Common myeloid progenitor, CD34-positive (primary cell): ENCODE measurements at regions not wholly inside any gene's neighbourhood (a gene's known extent, or its start where the extent isn't known, plus 50 kb on each side); places are given as distances from the start of the nearest gene placed in this dataset.
A peak's percentile ranks its signal among the peaks of the same experiment; 100 is the strongest.

ENCODE experiments used
- CTCF ChIA-PET: fragments of 350-600 bp; sonication (Branson Sonifier 250); formaldehyde crosslinking; loops from one replicate; lab custom pipeline; 2021; ENCODE audit warnings: antibody characterized with exemption; lab: Charles Lee
- POLR2A ChIA-PET: fragments of 350-600 bp; sonication (Branson Sonifier 250); formaldehyde crosslinking; loops from one replicate; lab custom pipeline; 2021; ENCODE audit warnings: antibody characterized with exemption; lab: Charles Lee
- DNase-seq, 3 donors: peaks; one replicate each; pipeline versions ENCODE4 v3.0.0 to v3.0.0-alpha.2; 2013
- H3K27ac ChIP-seq, 2 experiments: 1 replicate in 1 of 2; 2 replicates in 1 of 2; pipeline ENCODE4 v1.7.0; 2013; ENCODE audit warnings: inconsistent platforms in 2 of 2, low read length in 2 of 2, mild to moderate bottlenecking in 2 of 2, low read depth in 1 of 2, moderate library complexity in 1 of 2; ENCODE audit not compliant: severe bottlenecking in 2 of 2, insufficient read depth in 1 of 2, poor library complexity in 1 of 2
- H3K27me3 ChIP-seq, 5 experiments: replicated peaks in 2 of 5; 1 replicate in 3 of 5; 2 replicates in 2 of 5; pipeline versions ENCODE4 v1.6.1 to v1.7.0; 2013; ENCODE audit warnings: low read length in 4 of 5, mild to moderate bottlenecking in 2 of 5, moderate library complexity in 2 of 5, inconsistent platforms in 1 of 5; ENCODE audit not compliant: insufficient read depth in 5 of 5, control insufficient read depth in 4 of 5
- H3K36me3 ChIP-seq, 4 experiments: 1 replicate in 2 of 4; 2 replicates in 2 of 4; pipeline versions ENCODE4 v1.6.1 to v1.7.0; 2013; ENCODE audit warnings: low read length in 3 of 4, control low read depth in 1 of 4, mild to moderate bottlenecking in 1 of 4; ENCODE audit not compliant: control insufficient read depth in 4 of 4, insufficient read depth in 4 of 4
- H3K4me1 ChIP-seq, 4 experiments: 1 replicate in 3 of 4; 2 replicates in 1 of 4; pipeline versions ENCODE4 v1.6.1 to v1.7.1; 2013; ENCODE audit warnings: low read length in 3 of 4, mild to moderate bottlenecking in 3 of 4, control low read depth in 1 of 4, inconsistent platforms in 1 of 4, moderate library complexity in 1 of 4; ENCODE audit not compliant: control insufficient read depth in 4 of 4, insufficient read depth in 4 of 4; ENCODE audit errors: control extremely low read depth in 1 of 4
- H3K4me3 ChIP-seq, 7 experiments: 1 replicate in 4 of 7; 2 replicates in 3 of 7; pipeline versions ENCODE4 v1.5.1 to v1.7.0; 2013; ENCODE audit warnings: mild to moderate bottlenecking in 7 of 7, low read length in 6 of 7, moderate library complexity in 6 of 7, inconsistent platforms in 2 of 7, low read depth in 2 of 7, control low read depth in 1 of 7; ENCODE audit not compliant: insufficient read depth in 4 of 7, control insufficient read depth in 1 of 7; ENCODE audit errors: extremely low read depth in 1 of 7
- H3K9me3 ChIP-seq, 5 experiments: 1 replicate in 4 of 5; 2 replicates in 1 of 5; pipeline versions ENCODE4 v1.6.1 to v1.7.1; 2013; ENCODE audit warnings: low read length in 4 of 5, mild to moderate bottlenecking in 2 of 5, inconsistent platforms in 1 of 5, low read depth in 1 of 5, moderate library complexity in 1 of 5; ENCODE audit not compliant: control insufficient read depth in 4 of 5, insufficient read depth in 2 of 5; ENCODE audit errors: control extremely low read depth in 1 of 5
- WGBS: methylation state at CpG from one replicate; pipeline ENCODE4 v1.1.5; 2013; ENCODE audit not compliant: insufficient coverage; 5-methylcytosine and 5-hydroxymethylcytosine counted together

DNA sequence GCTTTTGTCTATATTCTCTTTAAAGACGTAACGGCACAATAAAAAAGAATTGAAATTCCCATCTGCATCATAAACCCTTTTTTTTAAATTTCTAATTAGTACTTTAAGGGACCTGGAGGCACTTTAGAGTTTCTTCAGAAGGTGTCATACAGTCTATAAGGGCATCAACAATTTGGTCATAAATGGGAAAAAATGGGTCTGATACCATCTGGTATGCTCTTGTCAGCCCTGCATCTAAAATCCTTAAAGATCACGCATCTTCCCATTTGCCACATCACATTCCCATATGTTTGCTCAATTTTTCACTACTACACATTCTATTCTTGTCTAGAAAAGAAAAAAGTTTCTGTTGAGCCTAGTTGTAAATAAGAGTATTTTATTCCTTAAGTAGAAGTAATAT is 53.8 kb downstream of the COX7C start:
- CTCF ChIA-PET, result no interaction called here

GRCh38 chr5:86674069-86674468 is 56.3 kb downstream of the COX7C start:
- H3K9me3 ChIP-seq, result no peaks in the 10 kb centered on the region
- DNase-seq, result no peak
- no peaks in the 10 kb centered on the region for H3K4me1 ChIP-seq
- 100% methylated on average over 2 of the region's 4 CpGs for WGBS
- peaks cover 0 to 2% (median 0%) of the 10 kb centered on the region in 5 experiments for H3K27me3 ChIP-seq
- no peaks in the 10 kb centered on the region for H3K36me3 ChIP-seq
- ChIA-PET POLR2A (no interaction called here), CTCF (no interaction called here)
- H3K4me3 ChIP-seq, result no peak overlapping the region
- H3K27ac ChIP-seq, result no peak overlapping the region

More for the DNA sequence above, 53.8 kb downstream of the COX7C start:
- Histone ChIP-seq H3K27ac (no peak overlapping the region), H3K9me3 (no peaks in the 10 kb centered on the region), H3K4me3 (no peak overlapping the region), H3K27me3 (peaks cover 0 to 2% (median 0%) of the 10 kb centered on the region in 5 experiments), H3K36me3 (no peaks in the 10 kb centered on the region), H3K4me1 (no peaks in the 10 kb centered on the region)
- POLR2A ChIA-PET, result no interaction called here
- WGBS, result 100% methylated on average over 2 of the region's 3 CpGs
- DNase-seq, result no peak

DNA sequence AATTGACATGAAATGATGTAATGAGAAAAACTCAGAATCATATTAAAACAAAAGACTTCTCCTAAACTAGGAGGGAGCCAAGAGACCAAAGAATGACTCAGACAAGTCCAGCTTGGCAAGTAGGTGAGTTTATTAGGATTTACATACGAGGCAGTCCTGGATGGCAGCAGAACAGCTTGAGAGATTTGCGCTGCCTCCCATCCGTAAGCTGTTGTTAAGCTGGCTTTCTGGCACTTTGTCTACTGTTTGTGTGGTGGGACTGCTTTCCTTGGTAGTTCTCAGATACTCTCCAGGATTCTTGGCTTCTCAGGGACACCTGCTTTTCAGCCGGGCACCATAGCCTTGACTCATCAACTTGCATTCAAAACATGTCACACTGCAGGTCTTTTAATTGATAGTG is 57.6 kb downstream of the COX7C start:
- ChIA-PET CTCF (no interaction called here), POLR2A (no interaction called here)
- Histone ChIP-seq H3K9me3 (no peaks in the 10 kb centered on the region), H3K4me1 (no peaks in the 10 kb centered on the region), H3K27ac (no peak overlapping the region), H3K4me3 (no peak overlapping the region), H3K36me3 (no peaks in the 10 kb centered on the region), H3K27me3 (peaks cover 0 to 2% (median 0%) of the 10 kb centered on the region in 5 experiments)
- 90% methylated on average over 3 of the region's 4 CpGs for WGBS
- no peak for DNase-seq

DNA sequence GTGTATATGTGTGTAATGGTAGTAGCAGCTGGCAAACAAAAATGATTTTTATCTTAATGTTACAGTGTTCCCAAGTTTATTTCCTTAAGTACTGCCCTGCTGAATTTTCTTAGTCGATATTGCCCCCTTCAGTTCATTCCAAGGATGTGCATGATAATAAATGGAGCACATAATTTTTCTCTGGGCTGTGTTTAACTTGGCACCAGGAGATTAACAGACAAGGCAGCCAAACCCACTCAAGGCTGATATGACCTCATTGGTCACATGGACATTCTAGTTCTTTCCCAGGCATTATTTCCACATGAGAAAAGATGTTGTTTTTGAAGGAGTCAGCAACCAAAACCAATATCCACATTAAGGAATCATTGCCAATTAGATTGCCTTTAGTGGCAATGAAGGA is 61.8 kb downstream of the COX7C start:
- ChIA-PET CTCF (interaction anchor here (1.2 to 1.4 kb wide), 2 partner anchors 10 kb away, joined by 5 read pairs; no protein-coding TSS in a partner anchor), POLR2A (no interaction called here)
- Histone ChIP-seq H3K9me3 (no peaks in the 10 kb centered on the region), H3K27ac (no peak overlapping the region), H3K27me3 (peaks cover 0 to 2% (median 0%) of the 10 kb centered on the region in 5 experiments), H3K4me1 (no peaks in the 10 kb centered on the region), H3K4me3 (no peak overlapping the region), H3K36me3 (no peaks in the 10 kb centered on the region)
- DNase-seq, result peak; percentile 27 to 50 (median 44)
- no CpG with 5 or more reads among the region's 1 CpG for WGBS

DNA sequence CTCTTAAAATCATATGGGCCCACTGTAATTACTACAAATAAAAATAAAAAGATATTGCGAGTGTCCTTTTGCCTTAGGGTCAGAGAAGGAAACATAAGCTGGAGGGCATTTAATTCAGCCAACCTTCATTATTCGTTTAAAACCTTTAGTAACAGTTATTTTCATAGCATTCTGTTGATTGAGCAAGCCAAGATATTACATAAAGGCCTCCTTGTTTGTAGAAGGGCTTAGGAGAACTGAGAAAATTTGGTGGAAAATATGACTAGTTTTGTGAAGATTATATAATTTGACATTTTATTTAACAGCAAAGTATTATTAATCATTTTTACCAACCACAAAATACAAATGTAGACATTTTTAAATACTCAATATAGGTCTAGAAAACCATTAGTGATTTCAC is 62.2 kb downstream of the COX7C start:
- Histone ChIP-seq H3K9me3 (no peaks in the 10 kb centered on the region), H3K4me1 (no peaks in the 10 kb centered on the region), H3K36me3 (no peaks in the 10 kb centered on the region), H3K27ac (no peak overlapping the region), H3K4me3 (no peak overlapping the region), H3K27me3 (peaks cover 0 to 2% (median 0%) of the 10 kb centered on the region in 5 experiments)
- CTCF ChIA-PET, result interaction anchor here (1.4 kb wide), 1 partner anchor 10 kb away, joined by 5 read pairs; no protein-coding TSS in a partner anchor
- no CpG with 5 or more reads among the region's 2 CpGs for WGBS
- DNase-seq, result no peak
- POLR2A ChIA-PET, result no interaction called here

DNA sequence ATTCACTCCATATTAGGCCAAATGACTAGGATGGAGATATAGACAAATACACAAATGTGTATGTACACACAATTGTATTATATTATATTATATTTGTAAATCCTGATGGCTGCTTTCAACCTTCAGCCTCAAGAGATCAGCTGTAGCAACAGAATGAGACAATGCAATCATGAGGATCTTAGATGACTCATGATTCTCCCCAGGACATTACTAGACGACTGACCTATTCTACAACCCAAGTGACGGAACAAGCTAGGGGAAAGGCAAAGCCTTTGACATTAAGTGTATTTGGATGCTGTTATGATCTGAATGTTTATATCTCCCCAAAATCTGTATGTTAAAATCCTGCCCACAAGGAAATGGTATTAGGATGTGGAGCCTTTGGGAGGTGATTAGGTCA is 66.5 kb downstream of the COX7C start:
- WGBS, result no CpG with 5 or more reads among the region's 2 CpGs
- no peak overlapping the region for H3K4me3 ChIP-seq
- H3K36me3 ChIP-seq, result no peaks in the 10 kb centered on the region
- ChIA-PET CTCF (interaction anchor here (1.0 kb wide), 1 partner anchor 14 kb away, joined by 3 read pairs; no protein-coding TSS in a partner anchor), POLR2A (no interaction called here)
- no peaks in the 10 kb centered on the region for H3K4me1 ChIP-seq
- peaks cover 0 to 2% (median 0%) of the 10 kb centered on the region in 5 experiments for H3K27me3 ChIP-seq
- no peak for DNase-seq
- H3K27ac ChIP-seq, result no peak overlapping the region
- no peaks in the 10 kb centered on the region for H3K9me3 ChIP-seq

- H3K9me3 ChIP-seq, result no peaks in the 10 kb centered on the region
- CTCF ChIA-PET, result no interaction called here
- no peaks in the 10 kb centered on the region for H3K36me3 ChIP-seq
- peaks cover 0 to 2% (median 0%) of the 10 kb centered on the region in 5 experiments for H3K27me3 ChIP-seq
- no peak for DNase-seq
- H3K4me1 ChIP-seq, result no peaks in the 10 kb centered on the region
- POLR2A ChIA-PET, result no interaction called here
- no peak overlapping the region for H3K27ac ChIP-seq
- 83% methylated on average over 1 of the region's 1 CpG for WGBS
- H3K4me3 ChIP-seq, result no peak overlapping the region
Measured at GRCh38 chr5:86686046-86686445, 68.3 kb downstream of the COX7C start.
